ENCODE measurements at regions not wholly inside any gene's neighbourhood (a gene's known extent, or its start where the extent isn't known, plus 50 kb on each side); places are given as distances from the start of the nearest gene placed in this dataset.
"Not testable (repeated sequence)": the region's sequence is repeated elsewhere in the genome, so short reads cannot be mapped to it uniquely, and the experiment has no call there.

GRCh38 chr5:67561151-67561932 lies 364.7 kb upstream of the CD180 start:
- no peaks in the 10 kb centered on the region for H3K27me3 ChIP-seq (ENCODE audit: control insufficient read depth, insufficient read depth, low read length)
- peaks cover 9% of the 10 kb centered on the region for H3K9me3 ChIP-seq (ENCODE audit: control insufficient read depth, low read depth, low read length)
- no peak overlapping the region for H3K27ac ChIP-seq (ENCODE audit: low read length)
- no peaks in the 10 kb centered on the region for H3K4me1 ChIP-seq (ENCODE audit: control insufficient read depth, insufficient read depth, low read length)
- no peaks in the 10 kb centered on the region for H3K36me3 ChIP-seq (ENCODE audit: control insufficient read depth, insufficient read depth, low read length)
- no peak overlapping the region for H3K4me3 ChIP-seq (ENCODE audit: low read length)
- DNase-seq: no peak
- 100% methylated on average over 1 of the region's 1 CpG for WGBS (ENCODE audit: insufficient coverage, low lambda C conversion rate)

- H3K27me3 ChIP-seq (ENCODE audit: control insufficient read depth, insufficient read depth, low read length): no peaks in the 10 kb centered on the region
- 60% methylated on average over 1 of the region's 1 CpG for WGBS (ENCODE audit: insufficient coverage, low lambda C conversion rate)
Measured at GRCh38 chr5:67552773-67553172, 356.2 kb upstream of the CD180 start.

GRCh38 chr5:67549947-67550346 lies 353.3 kb upstream of the CD180 start:
- no CpG with 5 or more reads among the region's 4 CpGs for WGBS (ENCODE audit: insufficient coverage, low lambda C conversion rate)
- no peak for DNase-seq

More at GRCh38 chr5:67552773-67553172, 356.2 kb upstream of the CD180 start:
- DNase-seq: no peak
- Histone ChIP-seq H3K36me3 (ENCODE audit: control insufficient read depth, insufficient read depth, low read length) (no peaks in the 10 kb centered on the region), H3K4me1 (ENCODE audit: control insufficient read depth, insufficient read depth, low read length) (no peaks in the 10 kb centered on the region), H3K4me3 (ENCODE audit: low read length) (no peak overlapping the region), H3K9me3 (ENCODE audit: control insufficient read depth, low read depth, low read length) (no peaks in the 10 kb centered on the region), H3K27ac (ENCODE audit: low read length) (no peak overlapping the region)

GRCh38 chr5:67549296-67549618 lies 352.7 kb upstream of the CD180 start:
- Histone ChIP-seq H3K4me3 (ENCODE audit: low read length) (no peak overlapping the region), H3K27me3 (ENCODE audit: control insufficient read depth, insufficient read depth, low read length) (no peaks in the 10 kb centered on the region), H3K4me1 (ENCODE audit: control insufficient read depth, insufficient read depth, low read length) (no peaks in the 10 kb centered on the region), H3K27ac (ENCODE audit: low read length) (no peak overlapping the region), H3K36me3 (ENCODE audit: control insufficient read depth, insufficient read depth, low read length) (no peaks in the 10 kb centered on the region), H3K9me3 (ENCODE audit: control insufficient read depth, low read depth, low read length) (no peaks in the 10 kb centered on the region)
- WGBS (ENCODE audit: insufficient coverage, low lambda C conversion rate): 100% methylated on average over 1 of the region's 3 CpGs
- no peak for DNase-seq

More at GRCh38 chr5:67549947-67550346, 353.3 kb upstream of the CD180 start:
- Histone ChIP-seq H3K27ac (ENCODE audit: low read length) (no peak overlapping the region), H3K9me3 (ENCODE audit: control insufficient read depth, low read depth, low read length) (no peaks in the 10 kb centered on the region), H3K4me1 (ENCODE audit: control insufficient read depth, insufficient read depth, low read length) (no peaks in the 10 kb centered on the region), H3K4me3 (ENCODE audit: low read length) (no peak overlapping the region), H3K36me3 (ENCODE audit: control insufficient read depth, insufficient read depth, low read length) (no peaks in the 10 kb centered on the region), H3K27me3 (ENCODE audit: control insufficient read depth, insufficient read depth, low read length) (no peaks in the 10 kb centered on the region)

- Histone ChIP-seq H3K4me1 (ENCODE audit: control insufficient read depth, insufficient read depth, low read length) (no peaks in the 10 kb centered on the region), H3K36me3 (ENCODE audit: control insufficient read depth, insufficient read depth, low read length) (no peaks in the 10 kb centered on the region), H3K27me3 (ENCODE audit: control insufficient read depth, insufficient read depth, low read length) (no peaks in the 10 kb centered on the region), H3K27ac (ENCODE audit: low read length) (no peak overlapping the region), H3K9me3 (ENCODE audit: control insufficient read depth, low read depth, low read length) (no peaks in the 10 kb centered on the region), H3K4me3 (ENCODE audit: low read length) (no peak overlapping the region)
- peak in 1 of 2 donors; percentile 46 for DNase-seq
- WGBS (ENCODE audit: insufficient coverage, low lambda C conversion rate): 56% methylated on average over 3 of the region's 8 CpGs
Measured at GRCh38 chr5:67548520-67549295, 352.1 kb upstream of the CD180 start.

- Histone ChIP-seq H3K27ac (ENCODE audit: low read length) (no peak overlapping the region), H3K9me3 (ENCODE audit: control insufficient read depth, low read depth, low read length) (no peaks in the 10 kb centered on the region)
Measured at GRCh38 chr5:67547682-67548081, 351.1 kb upstream of the CD180 start.

GRCh38 chr5:67544942-67545341 lies 348.3 kb upstream of the CD180 start:
- not testable (repeated sequence) for H3K36me3 ChIP-seq (ENCODE audit: control insufficient read depth, insufficient read depth, low read length); H3K27me3 ChIP-seq (ENCODE audit: control insufficient read depth, insufficient read depth, low read length); H3K4me1 ChIP-seq (ENCODE audit: control insufficient read depth, insufficient read depth, low read length)

More at GRCh38 chr5:67547682-67548081, 351.1 kb upstream of the CD180 start:
- H3K36me3 ChIP-seq (ENCODE audit: control insufficient read depth, insufficient read depth, low read length): no peaks in the 10 kb centered on the region
- H3K4me3 ChIP-seq (ENCODE audit: low read length): no peak overlapping the region
- peak in 1 of 2 donors; percentile 19 for DNase-seq
- WGBS (ENCODE audit: insufficient coverage, low lambda C conversion rate): no CpG with 5 or more reads among the region's 1 CpG
- no peaks in the 10 kb centered on the region for H3K27me3 ChIP-seq (ENCODE audit: control insufficient read depth, insufficient read depth, low read length)
- no peaks in the 10 kb centered on the region for H3K4me1 ChIP-seq (ENCODE audit: control insufficient read depth, insufficient read depth, low read length)

GRCh38 chr5:67543720-67544270 lies 347.2 kb upstream of the CD180 start:
- Histone ChIP-seq H3K4me3 (ENCODE audit: low read length) (no peak overlapping the region), H3K27ac (ENCODE audit: low read length) (no peak overlapping the region), H3K9me3 (ENCODE audit: control insufficient read depth, low read depth, low read length) (no peaks in the 10 kb centered on the region), H3K27me3 (ENCODE audit: control insufficient read depth, insufficient read depth, low read length) (no peaks in the 10 kb centered on the region), H3K4me1 (ENCODE audit: control insufficient read depth, insufficient read depth, low read length) (no peaks in the 10 kb centered on the region), H3K36me3 (ENCODE audit: control insufficient read depth, insufficient read depth, low read length) (no peaks in the 10 kb centered on the region)
- no peak for DNase-seq
- 17% methylated on average over 1 of the region's 5 CpGs for WGBS (ENCODE audit: insufficient coverage, low lambda C conversion rate)

More at GRCh38 chr5:67544942-67545341, 348.3 kb upstream of the CD180 start:
- not testable (repeated sequence) for H3K27ac ChIP-seq (ENCODE audit: low read length); H3K4me3 ChIP-seq (ENCODE audit: low read length); H3K9me3 ChIP-seq (ENCODE audit: control insufficient read depth, low read depth, low read length); DNase-seq

GRCh38 chr5:67542479-67542878 lies 345.9 kb upstream of the CD180 start:
- Histone ChIP-seq H3K36me3 (ENCODE audit: control insufficient read depth, insufficient read depth, low read length) (no peaks in the 10 kb centered on the region), H3K27me3 (ENCODE audit: control insufficient read depth, insufficient read depth, low read length) (no peaks in the 10 kb centered on the region), H3K4me1 (ENCODE audit: control insufficient read depth, insufficient read depth, low read length) (peaks cover 6% of the 10 kb centered on the region), H3K27ac (ENCODE audit: low read length) (no peak overlapping the region), H3K4me3 (ENCODE audit: low read length) (no peak overlapping the region), H3K9me3 (ENCODE audit: control insufficient read depth, low read depth, low read length) (no peaks in the 10 kb centered on the region)
- DNase-seq: no peak
- no CpG with 5 or more reads among the region's 3 CpGs for WGBS (ENCODE audit: insufficient coverage, low lambda C conversion rate)

GRCh38 chr5:67541875-67542274 lies 345.3 kb upstream of the CD180 start:
- Histone ChIP-seq H3K4me3 (ENCODE audit: low read length) (no peak overlapping the region), H3K27me3 (ENCODE audit: control insufficient read depth, insufficient read depth, low read length) (no peaks in the 10 kb centered on the region), H3K9me3 (ENCODE audit: control insufficient read depth, low read depth, low read length) (no peaks in the 10 kb centered on the region), H3K36me3 (ENCODE audit: control insufficient read depth, insufficient read depth, low read length) (no peaks in the 10 kb centered on the region), H3K27ac (ENCODE audit: low read length) (no peak overlapping the region), H3K4me1 (ENCODE audit: control insufficient read depth, insufficient read depth, low read length) (peaks cover 11% of the 10 kb centered on the region)
- no CpG with 5 or more reads among the region's 1 CpG for WGBS (ENCODE audit: insufficient coverage, low lambda C conversion rate)
- no peak for DNase-seq

Measured in large intestine (tissue), 3 donors.